GM12875 (cell line): ENCODE measurements at regions not wholly inside any gene's neighbourhood (a gene's known extent, or its start where the extent isn't known, plus 50 kb on each side); places are given as distances from the start of the nearest gene placed in this dataset.

Experiments used
- H3K4me3 ChIP-seq: one replicate; pipeline ENCODE4 v1.5.1; 2011; ENCODE audit warnings: low read depth, low read length, control low read depth
- CTCF ChIP-seq: IDR thresholded peaks from 2 replicates; pipeline ENCODE4 v1.5.1; 2011; ENCODE audit warnings: low read depth, mild to moderate bottlenecking, control low read depth, inconsistent platforms, low read length, moderate library complexity, borderline replicate concordance; ENCODE audit not compliant: insufficient read depth

DNA sequence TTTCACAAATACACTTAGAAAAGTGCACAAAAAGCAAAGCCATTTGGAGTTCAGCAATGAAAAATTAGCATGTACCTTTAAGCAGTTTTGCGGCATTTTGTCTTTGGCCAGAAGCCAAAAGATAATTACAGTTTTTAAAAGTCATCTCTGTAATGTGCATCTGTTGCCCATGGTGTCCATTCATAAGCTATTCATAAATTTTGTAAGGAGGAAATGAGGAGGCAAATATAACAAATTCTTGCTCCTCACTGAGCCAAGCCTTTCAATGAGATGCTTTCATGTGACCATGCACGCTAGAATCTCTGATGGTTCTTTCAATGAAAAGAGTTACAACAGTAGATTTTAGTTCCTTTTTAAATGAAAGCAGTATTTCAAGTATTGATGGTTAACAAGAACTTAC lies 247.1 kb upstream of the MON1B start:
- TF ChIP-seq CTCF = no peak

GRCh38 chr16:76946879-76947278 lies 244.1 kb upstream of the MON1B start:
- no peak overlapping the region for H3K4me3 ChIP-seq
- no peak for TF ChIP-seq CTCF

More for the DNA sequence above, 247.1 kb upstream of the MON1B start:
- no peak overlapping the region for H3K4me3 ChIP-seq

- no peak overlapping the region for H3K4me3 ChIP-seq
- no peak for TF ChIP-seq CTCF
These were observed 243.2 kb upstream of the MON1B start for GRCh38 chr16:76947749-76948148.

DNA sequence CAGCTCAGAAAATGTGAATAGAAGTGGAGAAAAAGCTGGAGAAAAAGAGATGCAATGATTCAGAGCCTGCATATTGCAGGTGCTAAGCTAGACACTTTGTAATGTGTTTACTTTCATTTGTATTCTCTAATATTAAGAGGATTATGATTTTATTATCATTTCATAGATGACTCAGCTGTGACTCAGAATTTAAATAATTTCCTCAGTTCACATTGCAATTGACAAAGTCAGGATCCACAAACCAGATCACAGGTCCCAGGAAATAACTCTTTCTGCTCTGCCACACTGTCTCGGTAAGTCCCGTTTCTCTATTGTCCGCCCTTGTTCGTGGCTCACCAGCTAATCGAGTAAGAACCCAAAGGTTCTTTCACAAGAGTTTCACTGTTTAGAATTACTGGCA lies 235.4 kb upstream of the MON1B start:
- no peak for TF ChIP-seq CTCF
- no peak overlapping the region for H3K4me3 ChIP-seq

GRCh38 chr16:76956394-76956793 lies 234.6 kb upstream of the MON1B start:
- no peak overlapping the region for H3K4me3 ChIP-seq
- no peak for TF ChIP-seq CTCF

- no peak overlapping the region for H3K4me3 ChIP-seq
- no peak for TF ChIP-seq CTCF
These were observed 234.1 kb upstream of the MON1B start for GRCh38 chr16:76956841-76957240.

- TF ChIP-seq CTCF = no peak
- no peak overlapping the region for H3K4me3 ChIP-seq
These were observed 231.8 kb upstream of the MON1B start for GRCh38 chr16:76959166-76959565.
